ENCODE measurements at regions not wholly inside any gene's neighbourhood (a gene's known extent, or its start where the extent isn't known, plus 50 kb on each side); places are given as distances from the start of the nearest gene placed in this dataset.

DNA sequence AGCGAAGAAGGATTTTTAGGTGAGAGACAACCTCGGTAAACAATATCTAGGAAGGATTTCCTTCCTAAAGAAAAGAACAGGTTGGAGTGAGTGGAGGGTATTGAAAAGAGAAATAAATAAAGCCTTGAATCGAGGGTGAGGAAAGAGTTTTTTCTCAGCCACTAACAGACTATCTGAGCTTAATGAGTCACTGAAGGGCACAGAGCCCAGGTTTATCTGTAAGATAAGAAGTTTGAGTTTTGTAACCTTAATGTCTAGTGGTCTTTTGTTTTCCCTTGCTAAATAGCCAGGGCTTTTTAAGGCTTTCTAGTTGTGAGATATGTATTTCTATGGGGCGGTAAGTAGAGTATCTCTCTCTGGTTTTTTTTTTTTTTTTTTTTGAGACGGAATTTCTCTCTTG lies 394.5 kb upstream of the KIRREL3 start:
- TF ChIP-seq, protein P1, sequence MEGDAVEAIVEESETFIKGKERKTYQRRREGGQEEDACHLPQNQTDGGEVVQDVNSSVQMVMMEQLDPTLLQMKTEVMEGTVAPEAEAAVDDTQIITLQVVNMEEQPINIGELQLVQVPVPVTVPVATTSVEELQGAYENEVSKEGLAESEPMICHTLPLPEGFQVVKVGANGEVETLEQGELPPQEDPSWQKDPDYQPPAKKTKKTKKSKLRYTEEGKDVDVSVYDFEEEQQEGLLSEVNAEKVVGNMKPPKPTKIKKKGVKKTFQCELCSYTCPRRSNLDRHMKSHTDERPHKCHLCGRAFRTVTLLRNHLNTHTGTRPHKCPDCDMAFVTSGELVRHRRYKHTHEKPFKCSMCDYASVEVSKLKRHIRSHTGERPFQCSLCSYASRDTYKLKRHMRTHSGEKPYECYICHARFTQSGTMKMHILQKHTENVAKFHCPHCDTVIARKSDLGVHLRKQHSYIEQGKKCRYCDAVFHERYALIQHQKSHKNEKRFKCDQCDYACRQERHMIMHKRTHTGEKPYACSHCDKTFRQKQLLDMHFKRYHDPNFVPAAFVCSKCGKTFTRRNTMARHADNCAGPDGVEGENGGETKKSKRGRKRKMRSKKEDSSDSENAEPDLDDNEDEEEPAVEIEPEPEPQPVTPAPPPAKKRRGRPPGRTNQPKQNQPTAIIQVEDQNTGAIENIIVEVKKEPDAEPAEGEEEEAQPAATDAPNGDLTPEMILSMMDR (conservative IDR thresholded peaks at IDR 0.05; ENCODE audit: low read depth in 2 of 2) = no peak
- TF ChIP-seq POLR2AphosphoS5 (IDR thresholded peaks at IDR 0.05; ENCODE audit: low read depth) (no peak), CREB1 (CRISPR knock-in tag; IDR thresholded peaks at IDR 0.05; ENCODE audit: low read depth) (no peak), REST (IDR thresholded peaks at IDR 0.05; ENCODE audit: unreplicated experiment) (no peak), EZH2 (IDR thresholded peaks at IDR 0.05; ENCODE audit: low read depth, unreplicated experiment) (no peak), EZH2phosphoT487 (IDR thresholded peaks at IDR 0.05; ENCODE audit: unreplicated experiment) (no peak), ETS1 (IDR thresholded peaks at IDR 0.05) (no peak), ZNF331 (CRISPR knock-in tag; IDR thresholded peaks at IDR 0.05; ENCODE audit: low read depth) (no peak), JUNB (IDR thresholded peaks at IDR 0.05; ENCODE audit: unreplicated experiment) (no peak)

Data from GM23338 (cell line).